GM19395 (cell line): ENCODE measurements at regions not wholly inside any gene's neighbourhood (a gene's known extent, or its start where the extent isn't known, plus 50 kb on each side); places are given as distances from the start of the nearest gene placed in this dataset.

Experiments
- ATAC-seq: cut with Tn5 transposase; IDR thresholded peaks from one replicate; pipeline ENCODE4 v1.9.1; 2021; ENCODE audit warnings: mild to moderate bottlenecking, moderate library complexity; ENCODE audit not compliant: unreplicated experiment

DNA sequence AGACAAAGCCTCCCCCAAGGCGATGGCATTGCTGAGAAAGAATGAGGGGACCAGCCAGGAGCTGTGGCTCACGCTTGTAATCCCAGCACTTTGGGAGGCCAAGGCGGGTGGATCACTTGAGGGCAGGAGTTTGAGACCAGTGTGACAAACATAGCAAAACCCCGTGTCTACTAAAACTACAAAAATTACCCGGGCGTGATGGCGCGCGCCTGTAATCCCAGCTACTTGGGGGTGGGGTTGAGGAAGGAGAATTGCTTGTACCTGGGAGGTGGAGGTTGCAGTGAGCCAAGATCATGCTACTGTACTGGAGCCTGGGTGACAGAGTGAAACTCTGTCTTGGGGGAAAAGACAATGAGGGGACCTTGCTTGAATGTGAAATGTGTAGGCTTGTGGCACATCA, 402.4 kb upstream of the C2CD4B start:
- ATAC-seq = no peak

DNA sequence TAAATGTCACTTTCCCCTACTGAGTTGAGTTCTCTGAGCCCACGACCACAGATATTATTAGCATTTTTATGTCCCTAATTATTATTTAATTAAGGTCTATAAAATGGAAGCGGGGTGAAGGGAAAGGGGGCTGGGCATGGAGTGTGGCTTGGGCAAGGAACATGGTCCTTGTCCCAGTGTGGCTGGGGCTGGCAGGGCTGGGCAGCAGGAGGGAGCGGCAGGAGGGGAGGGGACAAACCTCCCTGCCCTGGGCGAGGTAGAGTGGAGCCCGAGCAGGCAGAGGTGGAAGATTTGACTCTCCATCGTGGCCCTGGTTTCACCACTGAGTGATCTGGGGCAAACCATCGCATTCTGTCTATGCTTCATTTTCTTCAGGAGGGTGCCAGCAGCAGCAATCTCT, 402.9 kb upstream of the C2CD4B start:
- ATAC-seq = no peak

DNA sequence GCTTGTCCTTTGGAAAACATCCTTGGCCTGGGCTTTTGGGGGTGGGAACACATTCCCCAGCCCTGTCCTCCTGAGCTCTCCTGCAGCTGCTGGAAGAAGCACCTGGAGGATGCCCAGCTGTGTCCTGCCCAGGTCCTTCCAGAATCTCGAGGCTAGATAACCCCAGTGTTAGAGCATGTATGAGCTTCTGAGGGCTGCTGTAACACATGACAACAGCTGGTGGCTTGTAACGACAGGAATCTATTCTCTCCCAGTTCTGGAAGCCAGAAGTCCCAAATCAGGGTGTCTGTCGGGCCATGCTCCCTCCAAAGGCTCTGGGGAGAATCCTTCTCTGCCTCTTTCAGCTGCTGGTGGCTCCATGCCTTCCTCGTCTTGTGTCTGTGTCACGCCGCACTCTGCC, 403.6 kb upstream of the C2CD4B start:
- ATAC-seq = no peak

DNA sequence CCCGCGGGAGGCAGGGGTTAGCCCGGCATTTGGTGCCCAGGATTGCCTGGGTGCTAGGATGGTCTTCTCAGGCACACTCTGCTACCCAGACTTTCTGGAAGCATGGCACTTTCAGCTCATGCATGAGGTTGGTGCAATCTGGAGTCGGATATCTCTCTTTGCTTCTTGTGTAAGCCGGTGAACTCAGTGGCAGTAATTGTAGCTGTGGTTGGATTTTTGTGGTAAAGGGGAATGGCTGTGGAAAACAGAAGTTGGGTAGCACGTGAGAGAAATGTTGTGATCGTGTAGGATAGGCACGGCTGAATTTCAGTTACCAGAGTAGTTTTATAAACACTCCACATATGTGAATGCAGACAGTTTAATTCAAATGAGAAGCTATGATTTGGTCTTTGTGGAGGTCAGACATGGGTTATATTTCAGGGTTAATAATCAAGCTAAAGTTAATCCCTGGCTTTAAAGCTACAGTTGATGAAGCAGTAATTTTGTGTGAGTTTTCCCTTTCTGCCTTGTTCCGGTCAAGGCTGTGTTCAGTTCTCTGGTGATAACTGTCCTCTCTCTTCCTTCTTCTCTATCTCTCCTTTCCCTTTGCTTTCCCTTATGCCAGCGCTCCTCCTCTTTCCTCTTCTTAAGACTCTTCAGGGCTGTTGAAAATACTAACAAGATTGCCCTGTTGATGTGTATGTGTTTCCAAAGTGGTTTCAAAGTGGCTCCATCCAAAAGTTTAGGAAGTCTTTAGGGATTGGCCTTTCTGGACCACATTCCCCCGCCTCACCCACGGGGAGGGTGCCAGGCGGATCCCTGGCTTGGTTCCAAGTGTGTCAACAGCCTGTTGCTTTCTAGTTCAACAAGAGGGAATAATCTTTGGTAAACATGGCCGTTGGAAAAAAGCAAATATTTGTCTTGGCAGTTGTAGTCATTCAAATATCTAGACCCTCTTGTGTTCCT, 404.6 kb upstream of the C2CD4B start:
- no peak for ATAC-seq

DNA sequence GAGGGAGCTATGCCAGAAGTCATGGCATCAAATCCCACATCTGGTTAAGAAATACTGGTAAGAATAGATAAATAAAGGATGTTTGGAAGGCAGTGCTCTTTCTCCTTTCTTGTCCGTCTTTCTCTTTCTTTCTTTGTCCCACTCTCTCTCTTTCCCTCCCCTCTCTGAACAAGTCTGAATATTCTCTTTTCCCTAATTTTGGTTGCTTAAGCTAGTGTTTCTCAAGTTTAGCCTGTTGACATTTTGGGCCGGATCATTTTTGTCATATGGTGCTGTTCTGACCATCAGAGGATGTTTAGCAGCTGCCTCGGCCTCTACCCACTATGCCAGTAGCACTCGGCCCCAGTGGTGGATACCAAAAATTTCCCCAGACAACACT, 405.3 kb upstream of the C2CD4B start:
- ATAC-seq = no peak

DNA sequence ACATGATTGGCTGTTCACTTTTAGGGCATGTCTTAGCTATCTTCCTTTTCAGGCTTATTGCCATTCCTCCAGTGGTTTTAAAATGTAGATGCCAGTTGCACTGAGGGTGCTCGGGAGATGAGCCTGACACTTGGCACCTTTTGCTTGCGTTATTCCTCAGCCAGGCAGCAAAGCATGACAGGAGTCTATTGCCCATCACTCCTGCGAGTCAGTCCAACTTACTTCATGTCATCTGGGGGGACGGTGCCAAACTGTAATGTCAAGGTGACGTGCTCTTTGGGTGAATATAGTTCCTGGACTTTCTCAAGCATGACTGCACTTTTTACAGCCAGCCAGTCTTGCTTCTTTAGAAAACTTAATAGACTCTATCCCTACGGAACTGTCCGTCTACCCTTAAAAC, 406.0 kb upstream of the C2CD4B start:
- ATAC-seq = no peak

DNA sequence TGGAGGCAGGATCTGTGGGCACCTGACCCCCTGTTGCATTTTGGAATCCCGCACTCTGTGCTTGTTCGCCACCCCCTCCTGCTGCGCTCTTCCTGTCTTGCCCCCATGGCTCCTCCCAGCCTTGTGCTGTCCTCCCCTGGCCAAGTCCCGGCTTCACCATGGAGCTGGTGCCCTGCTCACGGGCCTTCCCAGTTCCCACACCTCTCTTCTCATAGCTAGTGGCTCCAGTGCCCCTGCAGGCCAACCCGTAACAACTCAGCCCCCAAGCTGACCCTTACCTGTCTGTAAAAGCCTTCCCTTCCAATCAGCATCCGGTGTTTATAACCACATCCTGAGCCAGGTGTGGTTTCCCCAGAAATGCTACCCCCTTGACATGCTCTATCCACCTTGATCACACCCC, 407.7 kb upstream of the C2CD4B start:
- no peak for ATAC-seq

DNA sequence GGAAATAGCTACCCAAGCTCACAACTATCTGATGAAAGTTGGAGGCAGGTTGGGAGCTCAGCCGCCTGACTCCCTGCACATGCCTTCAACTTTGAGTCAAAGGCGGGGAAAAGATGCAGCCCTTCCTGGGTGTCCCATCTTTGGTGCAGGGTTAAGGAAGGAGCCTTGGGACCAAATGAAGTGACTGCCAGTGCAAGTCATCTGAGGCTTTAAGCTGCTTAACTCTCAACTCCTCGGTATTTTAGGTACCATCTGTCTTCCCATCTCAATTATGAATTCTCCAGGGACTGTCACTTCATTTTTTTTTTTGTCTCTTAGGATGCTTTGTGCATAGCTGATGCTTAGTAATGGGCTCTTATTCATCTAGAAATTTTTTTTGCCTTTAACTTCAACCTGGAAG, 408.8 kb upstream of the C2CD4B start:
- ATAC-seq = no peak

DNA sequence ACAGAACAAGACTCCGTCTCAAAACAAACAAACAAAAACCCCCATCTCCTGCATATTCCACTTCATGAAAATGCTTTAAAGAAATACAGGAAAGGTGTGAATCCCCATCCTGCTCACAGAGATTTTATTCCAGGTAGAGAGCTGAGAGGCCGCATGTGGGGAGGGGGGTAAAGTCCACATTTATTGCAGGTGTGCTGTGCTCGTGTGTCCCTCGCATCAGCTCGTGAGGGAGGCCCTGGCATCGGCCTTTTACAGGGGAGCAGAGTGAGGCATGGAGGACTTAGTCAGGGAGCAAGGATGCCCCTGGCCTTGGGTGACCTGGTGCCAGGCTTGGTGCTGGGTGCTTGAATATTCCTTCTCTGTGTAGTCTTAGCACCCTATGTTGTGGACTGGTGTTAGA, 413.5 kb upstream of the C2CD4B start:
- ATAC-seq = no peak

DNA sequence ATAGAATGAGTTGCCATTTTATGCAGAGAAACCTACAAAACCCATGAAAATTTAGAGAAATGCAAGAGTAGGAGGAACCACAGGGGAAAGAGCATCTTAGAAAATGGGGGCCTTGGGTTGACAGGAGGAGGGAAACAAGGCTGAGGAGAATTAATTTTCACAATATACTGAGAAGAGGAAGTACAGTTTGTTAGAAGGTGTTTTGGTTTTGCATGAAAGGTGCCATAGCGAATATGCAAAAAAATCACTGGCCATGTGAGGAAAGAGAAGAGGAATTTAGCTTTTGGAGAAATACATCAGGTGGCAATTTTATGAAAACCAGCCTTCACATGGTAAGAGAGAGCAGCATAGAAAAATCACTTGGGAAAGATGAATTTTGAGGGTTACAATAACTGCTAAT, 413.9 kb upstream of the C2CD4B start:
- ATAC-seq = no peak

DNA sequence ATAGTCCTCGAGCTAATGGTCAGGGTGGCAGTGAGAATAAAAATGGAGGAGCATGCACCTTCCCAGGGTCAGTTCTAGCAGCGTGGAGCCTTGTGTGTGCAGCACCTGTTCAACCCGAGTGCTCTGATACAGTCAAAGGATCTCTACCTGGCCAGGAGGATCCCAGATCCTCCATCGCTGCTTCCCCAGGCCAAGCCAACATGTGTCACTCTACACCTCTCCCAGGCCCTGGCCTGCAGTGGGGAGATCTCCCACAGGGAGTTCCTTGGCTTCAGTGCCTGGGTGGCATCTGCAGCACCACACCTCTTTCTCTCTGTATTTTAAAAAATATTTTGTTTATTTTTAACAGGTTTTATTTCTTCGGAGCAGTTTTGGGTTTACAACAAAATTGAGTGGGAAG, 414.8 kb upstream of the C2CD4B start:
- ATAC-seq = no peak

DNA sequence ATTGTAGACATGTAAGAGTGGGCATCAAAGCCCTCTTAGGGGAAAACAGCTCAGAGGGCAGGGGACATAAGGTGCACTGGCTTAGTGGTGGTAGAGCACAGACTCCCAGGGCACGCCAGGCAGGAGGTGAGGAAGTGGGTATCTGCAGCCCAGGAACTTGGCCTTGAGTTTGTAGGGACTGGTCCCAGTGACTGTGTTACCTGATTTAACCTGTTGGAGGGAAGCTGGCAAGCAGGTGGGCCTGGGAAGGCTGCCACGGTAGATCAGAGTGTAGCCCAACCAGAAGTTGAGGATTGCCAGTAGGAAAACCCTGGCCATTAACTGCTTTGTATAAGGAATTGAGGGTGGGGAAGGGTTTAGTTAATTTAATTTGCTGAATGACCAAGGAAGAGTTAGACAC, 417.5 kb upstream of the C2CD4B start:
- ATAC-seq = no peak

DNA sequence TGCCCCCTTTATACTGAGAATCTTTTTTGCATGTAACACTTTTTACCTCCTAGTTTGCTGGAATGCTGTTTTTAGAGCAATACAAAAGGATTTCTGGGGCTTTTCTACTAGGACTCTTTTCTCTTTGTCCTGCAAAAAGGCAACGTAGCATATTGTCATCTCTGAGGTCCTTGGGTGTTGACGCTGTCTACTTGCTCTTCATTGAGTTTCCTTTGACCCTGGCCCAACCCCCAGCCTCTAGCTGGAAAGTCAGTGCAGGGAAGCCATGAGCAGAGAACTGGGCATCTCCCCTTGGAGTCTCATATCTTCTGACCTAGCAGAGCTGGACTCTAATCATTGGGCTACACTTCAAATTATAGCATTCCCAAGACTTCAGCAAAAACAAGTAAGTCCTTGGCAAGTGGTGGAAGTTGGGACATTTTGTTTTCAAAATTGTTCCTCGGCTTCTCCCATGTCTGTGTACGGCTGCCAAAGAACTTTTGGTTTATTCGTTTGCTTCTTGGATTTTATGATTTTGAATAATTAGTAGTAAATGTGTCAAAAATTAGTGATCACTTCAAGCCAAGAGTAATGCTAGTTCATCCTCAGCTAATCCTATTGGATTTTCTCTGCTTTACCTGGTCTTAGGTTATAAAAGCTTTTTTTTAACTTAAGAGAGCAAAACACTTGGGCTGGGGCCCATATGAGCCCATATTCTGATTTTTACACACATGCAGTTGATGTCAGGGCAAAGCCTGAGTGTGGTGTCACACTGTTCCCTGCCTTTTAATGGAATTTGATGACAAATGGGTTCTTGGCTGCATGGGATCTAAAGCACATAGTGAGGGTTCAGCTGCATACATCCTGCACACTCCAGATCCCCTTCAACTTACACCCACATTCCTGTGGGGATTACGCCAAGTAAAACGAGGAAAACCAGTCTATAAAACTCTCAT, 419.5 kb upstream of the C2CD4B start:
- ATAC-seq = no peak

DNA sequence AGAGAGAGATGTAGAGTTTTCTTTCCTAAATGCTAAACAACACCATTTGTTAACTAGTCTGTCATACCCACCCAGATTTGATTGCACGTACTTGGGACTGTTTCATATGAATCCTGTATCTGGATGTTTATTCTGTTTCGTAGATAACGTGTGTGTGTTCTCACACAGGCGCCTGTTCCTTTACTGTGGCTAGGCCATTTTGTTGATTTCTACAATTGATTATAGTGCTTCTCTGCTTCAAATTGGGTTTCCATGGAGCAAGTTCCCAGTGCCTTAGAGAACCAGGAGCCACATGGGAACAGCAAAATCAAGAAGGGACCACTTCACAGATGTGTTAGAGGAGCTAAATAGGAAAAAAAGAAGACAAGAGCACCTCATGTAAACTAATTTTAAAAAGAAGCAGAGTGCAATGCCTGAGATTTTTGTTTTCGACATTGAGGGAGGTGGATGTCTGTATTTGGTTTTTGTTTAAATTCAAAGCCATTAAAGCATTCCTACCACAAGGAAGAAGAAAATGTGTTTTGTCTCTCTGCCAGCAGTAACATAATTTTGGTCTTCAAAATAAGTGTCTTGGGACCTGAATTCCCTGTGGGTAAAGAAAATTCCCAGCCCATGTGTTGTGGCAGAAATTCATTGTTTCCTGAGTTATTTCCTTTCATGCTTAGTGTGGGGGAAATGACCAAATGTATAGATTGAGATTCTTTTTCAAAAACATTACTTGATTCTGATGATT, 424.0 kb upstream of the C2CD4B start:
- ATAC-seq = no peak

DNA sequence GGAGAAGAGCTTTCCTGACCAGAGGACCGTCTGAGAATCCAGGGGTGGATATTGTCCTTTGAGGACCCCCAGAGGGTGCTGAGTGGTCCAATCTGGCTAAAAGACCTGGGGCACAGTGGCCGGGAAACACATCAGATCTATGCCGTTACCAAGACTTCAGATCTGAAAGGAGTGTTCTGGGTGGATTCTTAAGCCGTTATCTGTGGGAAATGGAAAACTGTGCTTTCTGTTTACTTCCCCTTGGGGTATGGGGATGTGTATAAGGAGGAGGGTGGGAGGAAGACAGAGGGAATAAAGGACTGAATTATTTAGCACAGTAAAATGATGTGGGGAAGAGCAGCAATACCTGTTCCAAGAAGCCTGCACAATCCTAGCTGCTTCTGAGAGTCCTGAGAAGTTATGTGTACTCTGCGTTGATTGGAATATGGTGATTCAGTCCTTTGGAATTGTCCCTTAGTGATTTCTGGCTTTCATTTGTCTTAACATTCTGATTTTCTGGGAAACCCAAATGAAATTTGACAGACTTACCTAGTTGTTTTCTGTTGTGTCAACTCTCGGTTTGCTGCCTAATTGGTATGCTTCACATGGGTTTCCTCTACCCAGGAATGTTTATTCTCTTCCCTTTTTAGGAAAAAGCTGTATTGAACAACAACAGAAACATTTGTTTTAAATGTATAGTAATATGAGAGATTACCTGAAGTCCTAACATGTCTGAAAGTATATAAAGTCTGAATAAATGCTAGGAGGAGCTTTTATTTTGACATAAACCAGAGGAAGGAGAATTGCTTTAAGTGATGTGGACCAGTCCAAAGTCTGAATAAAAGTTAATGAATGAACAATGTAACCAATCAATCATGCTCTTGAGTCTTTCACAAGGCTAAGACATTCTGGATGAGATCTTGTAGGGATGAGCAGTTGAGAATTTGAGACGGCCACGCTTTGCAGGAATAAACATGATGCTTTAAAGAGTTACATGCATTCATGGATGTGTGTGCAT, 427.1 kb upstream of the C2CD4B start:
- ATAC-seq = no peak

DNA sequence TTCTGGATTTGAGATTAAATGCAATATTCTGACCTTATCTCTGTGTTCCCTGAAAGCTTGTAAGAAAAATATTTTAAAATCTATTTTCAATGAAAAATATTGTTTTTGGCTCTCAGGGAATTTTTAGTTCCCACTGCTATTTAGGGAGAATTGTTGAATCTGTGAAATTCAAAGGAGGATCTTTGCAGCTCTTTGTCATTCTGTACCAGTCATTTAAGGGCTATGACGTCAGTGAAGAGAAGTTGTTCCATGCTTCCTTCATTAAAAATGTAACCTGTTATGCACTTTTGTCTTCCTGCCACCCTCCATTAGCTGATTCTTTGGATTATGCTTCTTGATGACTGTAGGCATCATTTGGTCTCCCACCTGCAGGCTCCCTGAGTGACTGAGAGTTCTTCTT, 427.8 kb upstream of the C2CD4B start:
- ATAC-seq = no peak

DNA sequence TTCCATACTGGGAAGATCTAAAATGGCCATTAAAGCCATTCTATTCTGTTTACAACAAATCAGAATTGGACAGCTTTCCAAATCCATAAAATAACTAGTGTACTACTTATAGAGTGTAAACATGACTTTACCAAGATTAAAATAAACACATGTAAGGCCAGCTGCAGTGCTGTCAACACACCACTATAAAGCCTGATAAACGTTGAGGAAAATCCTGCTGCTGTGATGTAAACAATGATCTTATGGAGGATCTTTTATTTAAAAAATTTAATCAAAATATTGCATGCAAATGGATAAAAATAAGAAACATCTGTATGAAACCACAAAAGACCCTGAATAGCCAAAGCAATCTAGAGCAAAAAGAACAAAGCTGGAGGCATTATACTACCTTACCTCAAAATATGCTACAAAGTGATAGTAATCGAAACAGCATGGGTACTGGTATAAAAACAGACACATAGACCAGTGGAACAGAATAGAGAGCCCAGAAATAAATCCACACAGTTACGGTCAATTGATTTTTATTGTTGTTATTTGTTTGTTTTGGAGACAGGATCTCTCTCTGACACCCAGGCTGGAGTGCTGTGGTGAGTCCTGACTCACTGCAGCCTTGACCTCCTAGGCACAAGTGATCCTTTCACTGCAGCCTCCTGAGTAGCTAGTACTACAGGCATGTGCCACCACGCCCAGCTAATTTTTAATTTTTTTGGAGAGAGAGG, 428.8 kb upstream of the C2CD4B start:
- ATAC-seq = no peak

DNA sequence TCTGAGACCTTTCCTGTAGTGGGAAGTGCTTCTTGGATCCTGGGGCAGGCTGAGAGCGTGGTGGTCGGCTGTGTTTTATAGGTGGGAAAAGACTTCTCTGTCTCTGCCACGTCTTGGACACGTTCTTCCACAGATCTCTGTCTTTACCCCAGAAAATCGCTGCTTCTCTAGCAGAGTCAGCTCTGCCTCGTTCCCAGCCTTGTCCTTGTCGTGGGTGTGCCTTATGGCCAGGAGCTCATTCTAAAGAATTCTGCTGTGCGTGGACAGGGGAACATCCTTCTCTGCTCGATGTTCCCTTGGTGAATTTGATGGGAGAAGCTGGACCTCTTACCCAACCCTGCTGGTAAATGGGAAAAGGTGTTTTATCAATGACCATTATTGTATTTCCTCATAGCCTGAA, 433.1 kb upstream of the C2CD4B start:
- ATAC-seq = no peak
